ENCODE measurements at regions not wholly inside any gene's neighbourhood (a gene's known extent, or its start where the extent isn't known, plus 50 kb on each side); places are given as distances from the start of the nearest gene placed in this dataset.

DNA sequence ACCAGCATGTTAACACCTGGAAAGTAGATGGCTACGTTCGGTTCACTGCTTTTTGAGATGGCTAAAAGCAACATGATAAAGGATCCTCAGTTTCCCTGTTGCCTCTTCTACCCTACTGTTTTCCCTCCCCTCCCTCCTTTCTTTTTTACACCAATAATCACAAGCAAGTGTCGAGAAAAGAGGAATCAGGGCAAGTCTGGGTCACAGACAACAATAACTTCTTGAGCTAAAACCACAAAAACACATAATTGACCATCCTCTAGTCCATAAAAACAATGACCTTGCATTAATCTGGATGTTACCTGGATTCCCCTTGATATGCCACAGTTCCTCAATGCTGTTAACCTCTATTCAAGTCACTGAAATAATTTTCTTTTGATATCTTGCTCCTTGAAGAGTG, 736.6 kb upstream of the GCFC2 start:
- TF ChIP-seq, protein P1, sequence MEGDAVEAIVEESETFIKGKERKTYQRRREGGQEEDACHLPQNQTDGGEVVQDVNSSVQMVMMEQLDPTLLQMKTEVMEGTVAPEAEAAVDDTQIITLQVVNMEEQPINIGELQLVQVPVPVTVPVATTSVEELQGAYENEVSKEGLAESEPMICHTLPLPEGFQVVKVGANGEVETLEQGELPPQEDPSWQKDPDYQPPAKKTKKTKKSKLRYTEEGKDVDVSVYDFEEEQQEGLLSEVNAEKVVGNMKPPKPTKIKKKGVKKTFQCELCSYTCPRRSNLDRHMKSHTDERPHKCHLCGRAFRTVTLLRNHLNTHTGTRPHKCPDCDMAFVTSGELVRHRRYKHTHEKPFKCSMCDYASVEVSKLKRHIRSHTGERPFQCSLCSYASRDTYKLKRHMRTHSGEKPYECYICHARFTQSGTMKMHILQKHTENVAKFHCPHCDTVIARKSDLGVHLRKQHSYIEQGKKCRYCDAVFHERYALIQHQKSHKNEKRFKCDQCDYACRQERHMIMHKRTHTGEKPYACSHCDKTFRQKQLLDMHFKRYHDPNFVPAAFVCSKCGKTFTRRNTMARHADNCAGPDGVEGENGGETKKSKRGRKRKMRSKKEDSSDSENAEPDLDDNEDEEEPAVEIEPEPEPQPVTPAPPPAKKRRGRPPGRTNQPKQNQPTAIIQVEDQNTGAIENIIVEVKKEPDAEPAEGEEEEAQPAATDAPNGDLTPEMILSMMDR (conservative IDR thresholded peaks at IDR 0.05) = no peak
- TF ChIP-seq ZFX (IDR thresholded peaks at IDR 0.05) = no peak

All from C4-2B (cell line).